IMR-90 (cell line): ENCODE measurements at regions not wholly inside any gene's neighbourhood (a gene's known extent, or its start where the extent isn't known, plus 50 kb on each side); places are given as distances from the start of the nearest gene placed in this dataset.

Experiments used
- TF ChIP-seq, protein P1 (sequence below): conservative IDR thresholded peaks from 2 replicates; pipeline ENCODE4 v1.5.1; 2012; ENCODE audit warnings: mild to moderate bottlenecking, low read depth, low read length, improper control_type of control experiment
- TF ChIP-seq, protein P2 (sequence below): fragments of 150-350 bp; IDR thresholded peaks from 2 replicates; pipeline ENCODE4 v1.6.1; 2016; ENCODE audit warnings: low read depth, mild to moderate bottlenecking, low read length, moderate library complexity, borderline replicate concordance

DNA sequence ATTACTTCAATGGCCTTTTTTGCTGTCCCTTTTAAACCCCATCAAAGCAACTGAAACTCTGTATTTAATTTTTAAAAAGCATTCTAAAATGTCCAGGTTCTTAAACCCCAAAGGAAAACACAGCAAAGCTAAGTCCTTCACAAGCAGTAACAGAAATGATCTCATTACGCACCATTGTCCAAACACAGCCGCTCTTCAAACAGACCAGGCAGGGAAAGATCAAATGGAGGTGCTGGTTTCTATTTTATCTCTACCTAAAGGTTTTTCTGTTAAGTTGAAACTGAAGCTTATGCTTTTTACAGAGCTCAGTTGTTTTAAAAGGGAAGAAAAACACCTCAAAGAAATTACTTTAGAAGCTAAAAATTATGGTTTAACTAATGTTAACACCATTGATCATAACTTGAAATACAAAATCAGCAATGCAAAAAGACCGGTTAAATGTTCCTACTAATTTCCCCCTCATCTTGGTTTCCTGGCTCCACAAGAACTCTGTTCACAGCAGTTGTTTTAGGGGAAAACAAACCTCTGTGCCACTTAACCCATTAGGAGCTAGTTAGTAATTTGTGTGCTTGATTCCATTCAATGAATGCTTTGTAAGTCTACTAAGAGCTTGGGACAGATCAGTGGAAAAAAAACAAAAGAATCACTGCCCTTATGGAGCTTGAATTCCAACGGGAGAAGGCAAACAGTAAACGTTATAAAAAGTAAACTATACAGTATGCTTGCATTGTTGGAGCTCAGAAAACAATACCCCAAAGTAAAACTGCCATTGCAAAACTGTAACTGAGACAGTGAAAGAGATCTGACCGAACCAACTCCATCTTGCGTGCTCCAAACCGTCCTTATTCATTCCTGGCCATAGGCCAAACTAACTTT lies 87.4 kb downstream of the CD24 start:
- TF ChIP-seq, protein P1, sequence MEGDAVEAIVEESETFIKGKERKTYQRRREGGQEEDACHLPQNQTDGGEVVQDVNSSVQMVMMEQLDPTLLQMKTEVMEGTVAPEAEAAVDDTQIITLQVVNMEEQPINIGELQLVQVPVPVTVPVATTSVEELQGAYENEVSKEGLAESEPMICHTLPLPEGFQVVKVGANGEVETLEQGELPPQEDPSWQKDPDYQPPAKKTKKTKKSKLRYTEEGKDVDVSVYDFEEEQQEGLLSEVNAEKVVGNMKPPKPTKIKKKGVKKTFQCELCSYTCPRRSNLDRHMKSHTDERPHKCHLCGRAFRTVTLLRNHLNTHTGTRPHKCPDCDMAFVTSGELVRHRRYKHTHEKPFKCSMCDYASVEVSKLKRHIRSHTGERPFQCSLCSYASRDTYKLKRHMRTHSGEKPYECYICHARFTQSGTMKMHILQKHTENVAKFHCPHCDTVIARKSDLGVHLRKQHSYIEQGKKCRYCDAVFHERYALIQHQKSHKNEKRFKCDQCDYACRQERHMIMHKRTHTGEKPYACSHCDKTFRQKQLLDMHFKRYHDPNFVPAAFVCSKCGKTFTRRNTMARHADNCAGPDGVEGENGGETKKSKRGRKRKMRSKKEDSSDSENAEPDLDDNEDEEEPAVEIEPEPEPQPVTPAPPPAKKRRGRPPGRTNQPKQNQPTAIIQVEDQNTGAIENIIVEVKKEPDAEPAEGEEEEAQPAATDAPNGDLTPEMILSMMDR, result no peak
- TF ChIP-seq, protein P2, sequence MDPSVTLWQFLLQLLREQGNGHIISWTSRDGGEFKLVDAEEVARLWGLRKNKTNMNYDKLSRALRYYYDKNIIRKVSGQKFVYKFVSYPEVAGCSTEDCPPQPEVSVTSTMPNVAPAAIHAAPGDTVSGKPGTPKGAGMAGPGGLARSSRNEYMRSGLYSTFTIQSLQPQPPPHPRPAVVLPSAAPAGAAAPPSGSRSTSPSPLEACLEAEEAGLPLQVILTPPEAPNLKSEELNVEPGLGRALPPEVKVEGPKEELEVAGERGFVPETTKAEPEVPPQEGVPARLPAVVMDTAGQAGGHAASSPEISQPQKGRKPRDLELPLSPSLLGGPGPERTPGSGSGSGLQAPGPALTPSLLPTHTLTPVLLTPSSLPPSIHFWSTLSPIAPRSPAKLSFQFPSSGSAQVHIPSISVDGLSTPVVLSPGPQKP, result no peak
